ENCODE measurements at regions not wholly inside any gene's neighbourhood (a gene's known extent, or its start where the extent isn't known, plus 50 kb on each side); places are given as distances from the start of the nearest gene placed in this dataset.

DNA sequence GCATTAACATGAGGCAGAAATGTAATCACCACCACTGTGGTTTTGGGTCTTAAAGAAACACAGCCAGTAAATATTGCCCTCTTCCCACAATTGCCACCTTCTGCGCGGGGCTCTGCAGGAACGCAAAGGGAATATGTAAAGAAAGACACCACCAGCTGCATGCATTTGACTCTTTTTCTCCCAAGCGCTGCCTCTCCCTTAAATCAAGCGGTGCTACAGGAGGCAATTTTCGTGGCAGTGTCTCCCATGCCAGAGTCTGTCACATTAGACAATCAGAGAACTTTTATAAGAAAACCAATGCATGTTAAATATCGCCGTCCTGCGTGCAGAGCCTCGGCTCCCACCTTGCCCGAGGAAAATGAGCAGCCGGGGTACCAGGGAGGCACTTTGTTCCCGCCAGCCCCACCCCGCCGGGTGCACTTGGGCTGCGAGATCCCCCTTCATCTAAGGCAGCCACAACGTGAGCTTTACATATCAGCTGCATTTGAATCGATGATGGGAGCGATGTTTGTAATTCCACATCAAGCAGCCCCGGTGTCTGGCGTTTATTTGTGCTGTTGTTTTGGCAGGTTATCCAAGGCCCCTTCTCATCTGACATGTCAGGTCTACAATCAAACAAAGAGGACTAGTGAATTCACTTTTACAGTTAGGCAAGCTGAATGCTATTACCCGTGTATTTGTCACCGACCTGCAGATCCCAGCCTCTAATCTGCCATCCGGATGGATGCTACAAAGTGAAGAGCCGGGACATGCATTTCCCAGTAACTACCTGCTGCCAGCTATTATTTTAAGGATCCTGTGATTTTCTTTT is 72.3 kb upstream of the MGMT start:
- TF ChIP-seq TCF12 (IDR thresholded peaks at IDR 0.05): no peak
- no peak for TF ChIP-seq TCF12 (CRISPR knock-in tag; IDR thresholded peaks at IDR 0.05)
- TF ChIP-seq FOXM1 (CRISPR knock-in tag; IDR thresholded peaks at IDR 0.05): no peak

All from HepG2 (cell line).